ENCODE measurements at regions not wholly inside any gene's neighbourhood (a gene's known extent, or its start where the extent isn't known, plus 50 kb on each side); places are given as distances from the start of the nearest gene placed in this dataset.

- TF ChIP-seq EZH2 (IDR thresholded peaks at IDR 0.05; ENCODE audit: insufficient read depth, poor library complexity, severe bottlenecking), result no peak
- TF ChIP-seq EZH2phosphoT487 (IDR thresholded peaks at IDR 0.05; ENCODE audit: insufficient read depth, low read depth), result no peak
Observed at GRCh38 chr2:122081751-122082150, 326.3 kb downstream of the TSN start.
